Neutrophil (primary cell): ENCODE measurements at regions not wholly inside any gene's neighbourhood (a gene's known extent, or its start where the extent isn't known, plus 50 kb on each side); places are given as distances from the start of the nearest gene placed in this dataset.

Source experiments
- H3K27ac ChIP-seq: fragments of 200-600 bp; sonication (generic); 2 replicates; pipeline ENCODE4 v1.5.1; 2016; ENCODE audit warnings: mild to moderate bottlenecking, moderate library complexity
- H3K27me3 ChIP-seq: fragments of 200-600 bp; sonication (generic); 2 replicates; pipeline ENCODE4 v1.6.0; 2016; ENCODE audit warnings: mild to moderate bottlenecking
- H3K36me3 ChIP-seq: fragments of 200-600 bp; sonication (generic); 2 replicates; pipeline ENCODE4 v1.5.1; 2017
- H3K4me1 ChIP-seq, 2 experiments: fragments of 200-600 bp in 1 of 2; sonication (generic) in 1 of 2; 1 replicate in 1 of 2; 2 replicates in 1 of 2; pipeline versions ENCODE4 v1.5.1 to v1.6.1; 2013 to 2016; ENCODE audit warnings: low read depth in 1 of 2, low read length in 1 of 2, mild to moderate bottlenecking in 1 of 2, moderate library complexity in 1 of 2; ENCODE audit not compliant: control insufficient read depth in 1 of 2, insufficient read depth in 1 of 2
- H3K4me3 ChIP-seq, 2 experiments: fragments of 200-600 bp in 1 of 2; sonication (generic) in 1 of 2; 1 replicate in 1 of 2; 2 replicates in 1 of 2; pipeline ENCODE4 v1.5.1; 2013 to 2016; ENCODE audit warnings: low read depth in 1 of 2, low read length in 1 of 2, mild to moderate bottlenecking in 1 of 2, moderate library complexity in 1 of 2
- H3K9me3 ChIP-seq: fragments of 200-600 bp; sonication (generic); 2 replicates; pipeline ENCODE4 v1.5.1; 2016
- TF ChIP-seq, protein P1 (sequence below): fragments of 200-600 bp; sonication (generic); IDR thresholded peaks from 2 replicates; pipeline ENCODE4 v1.5.1; 2016; ENCODE audit warnings: antibody characterized with exemption

GRCh38 chr2:161078211-161078539, 82.1 kb upstream of the TANK start:
- Histone ChIP-seq H3K4me3 (peak overlapping the region in 1 of 2 experiments; percentile 31), H3K4me1 (peaks cover 21 to 24% of the 10 kb centered on the region in 2 experiments), H3K36me3 (no peaks in the 10 kb centered on the region), H3K27ac (peak overlapping the region; percentile 84), H3K27me3 (no peaks in the 10 kb centered on the region), H3K9me3 (no peaks in the 10 kb centered on the region)
- TF ChIP-seq, protein P1, sequence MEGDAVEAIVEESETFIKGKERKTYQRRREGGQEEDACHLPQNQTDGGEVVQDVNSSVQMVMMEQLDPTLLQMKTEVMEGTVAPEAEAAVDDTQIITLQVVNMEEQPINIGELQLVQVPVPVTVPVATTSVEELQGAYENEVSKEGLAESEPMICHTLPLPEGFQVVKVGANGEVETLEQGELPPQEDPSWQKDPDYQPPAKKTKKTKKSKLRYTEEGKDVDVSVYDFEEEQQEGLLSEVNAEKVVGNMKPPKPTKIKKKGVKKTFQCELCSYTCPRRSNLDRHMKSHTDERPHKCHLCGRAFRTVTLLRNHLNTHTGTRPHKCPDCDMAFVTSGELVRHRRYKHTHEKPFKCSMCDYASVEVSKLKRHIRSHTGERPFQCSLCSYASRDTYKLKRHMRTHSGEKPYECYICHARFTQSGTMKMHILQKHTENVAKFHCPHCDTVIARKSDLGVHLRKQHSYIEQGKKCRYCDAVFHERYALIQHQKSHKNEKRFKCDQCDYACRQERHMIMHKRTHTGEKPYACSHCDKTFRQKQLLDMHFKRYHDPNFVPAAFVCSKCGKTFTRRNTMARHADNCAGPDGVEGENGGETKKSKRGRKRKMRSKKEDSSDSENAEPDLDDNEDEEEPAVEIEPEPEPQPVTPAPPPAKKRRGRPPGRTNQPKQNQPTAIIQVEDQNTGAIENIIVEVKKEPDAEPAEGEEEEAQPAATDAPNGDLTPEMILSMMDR: no peak

GRCh38 chr2:161085149-161085548, 75.1 kb upstream of the TANK start:
- no peaks in the 10 kb centered on the region for H3K27me3 ChIP-seq
- H3K4me3 ChIP-seq: no peak overlapping the region
- no peaks in the 10 kb centered on the region for H3K36me3 ChIP-seq
- no peak overlapping the region for H3K27ac ChIP-seq
- TF ChIP-seq, protein P1: no peak
- no peaks in the 10 kb centered on the region for H3K4me1 ChIP-seq
- no peaks in the 10 kb centered on the region for H3K9me3 ChIP-seq

- Histone ChIP-seq H3K4me1 (no peaks in the 10 kb centered on the region), H3K9me3 (no peaks in the 10 kb centered on the region), H3K4me3 (no peak overlapping the region), H3K36me3 (no peaks in the 10 kb centered on the region), H3K27me3 (no peaks in the 10 kb centered on the region), H3K27ac (no peak overlapping the region)
- TF ChIP-seq, protein P1: no peak
These were observed 71.4 kb upstream of the TANK start for GRCh38 chr2:161088658-161089350.

DNA sequence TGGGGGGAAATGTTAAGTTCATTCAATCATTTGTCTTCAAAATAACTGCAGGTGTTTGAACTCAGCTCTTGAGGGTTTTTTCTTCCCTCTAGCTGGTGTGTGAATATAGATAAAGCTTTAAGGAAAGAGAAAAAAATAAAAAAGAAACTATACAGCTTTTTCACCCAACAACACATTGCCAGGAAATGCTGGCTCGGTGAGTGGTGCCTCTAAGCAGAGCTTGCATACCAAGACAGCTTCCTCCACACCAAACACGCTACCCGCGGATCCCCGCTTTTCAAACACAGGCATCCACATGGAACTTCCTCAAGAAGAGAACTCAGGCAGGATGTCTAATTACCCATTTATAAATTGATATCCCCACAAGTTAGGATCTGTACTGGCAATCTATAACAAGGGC, 69.8 kb upstream of the TANK start:
- H3K36me3 ChIP-seq: no peaks in the 10 kb centered on the region
- H3K4me1 ChIP-seq: no peaks in the 10 kb centered on the region
- TF ChIP-seq, protein P1: no peak
- H3K27ac ChIP-seq: no peak overlapping the region
- no peak overlapping the region for H3K4me3 ChIP-seq
- no peaks in the 10 kb centered on the region for H3K27me3 ChIP-seq
- H3K9me3 ChIP-seq: no peaks in the 10 kb centered on the region

- H3K4me1 ChIP-seq: no peaks in the 10 kb centered on the region
- no peak overlapping the region for H3K4me3 ChIP-seq
- H3K27me3 ChIP-seq: no peaks in the 10 kb centered on the region
- H3K36me3 ChIP-seq: no peaks in the 10 kb centered on the region
- TF ChIP-seq, protein P1: no peak
- H3K9me3 ChIP-seq: no peaks in the 10 kb centered on the region
- no peak overlapping the region for H3K27ac ChIP-seq
These were observed 64.9 kb upstream of the TANK start for GRCh38 chr2:161095314-161095713.
